GM12872 (cell line): ENCODE measurements at regions not wholly inside any gene's neighbourhood (a gene's known extent, or its start where the extent isn't known, plus 50 kb on each side); places are given as distances from the start of the nearest gene placed in this dataset.

Source experiments
- CTCF ChIP-seq: IDR thresholded peaks from 3 replicates; pipeline ENCODE4 v1.5.1; 2011; ENCODE audit warnings: low read depth, mild to moderate bottlenecking, low read length, moderate library complexity; ENCODE audit not compliant: insufficient read depth

- no peak for TF ChIP-seq CTCF
Observed at GRCh38 chr21:18893406-18893805, 489.8 kb upstream of the TMPRSS15 start.

DNA sequence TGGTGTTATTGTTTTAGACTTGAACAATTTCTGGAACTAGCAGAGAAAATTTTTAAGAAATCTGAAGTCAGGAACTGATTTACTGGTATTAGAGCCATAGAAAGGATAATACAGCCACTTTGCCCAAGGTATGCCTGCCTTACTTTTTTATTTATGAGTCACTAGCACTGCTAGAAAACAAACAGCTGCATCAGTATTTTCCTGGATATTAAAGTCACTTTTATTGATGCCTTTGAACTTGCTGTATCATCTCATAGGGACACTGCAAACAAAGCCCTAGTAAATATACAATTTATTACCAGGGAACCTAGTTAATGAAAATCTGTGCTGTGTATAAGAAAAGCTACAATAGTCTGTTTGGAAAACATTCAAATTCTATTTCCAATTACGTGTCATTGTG lies 490.8 kb upstream of the TMPRSS15 start:
- no peak for TF ChIP-seq CTCF

DNA sequence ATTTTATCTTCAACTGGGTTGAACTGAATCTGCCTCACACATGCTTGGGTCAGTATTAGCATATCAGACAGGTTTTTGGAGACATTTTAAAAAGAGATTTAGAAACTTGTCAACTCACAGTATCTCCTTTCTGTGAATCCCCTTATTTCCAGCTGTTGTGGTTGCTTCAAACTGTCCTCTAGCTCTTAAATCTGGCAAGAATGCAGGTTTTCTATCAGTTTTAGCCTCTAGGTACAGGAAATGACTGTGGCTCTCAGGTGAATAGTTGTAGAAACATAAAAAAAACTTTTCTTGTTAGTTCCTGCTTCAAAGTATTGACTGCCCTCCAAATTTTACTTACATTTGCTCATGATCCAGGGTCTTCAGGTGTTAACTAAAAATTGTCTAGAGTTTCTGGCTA lies 495.7 kb upstream of the TMPRSS15 start:
- TF ChIP-seq CTCF, result no peak

GRCh38 chr21:18902660-18903059 lies 499.1 kb upstream of the TMPRSS15 start:
- TF ChIP-seq CTCF, result no peak

- no peak for TF ChIP-seq CTCF
Observed at GRCh38 chr21:18907076-18907475, 503.5 kb upstream of the TMPRSS15 start.

DNA sequence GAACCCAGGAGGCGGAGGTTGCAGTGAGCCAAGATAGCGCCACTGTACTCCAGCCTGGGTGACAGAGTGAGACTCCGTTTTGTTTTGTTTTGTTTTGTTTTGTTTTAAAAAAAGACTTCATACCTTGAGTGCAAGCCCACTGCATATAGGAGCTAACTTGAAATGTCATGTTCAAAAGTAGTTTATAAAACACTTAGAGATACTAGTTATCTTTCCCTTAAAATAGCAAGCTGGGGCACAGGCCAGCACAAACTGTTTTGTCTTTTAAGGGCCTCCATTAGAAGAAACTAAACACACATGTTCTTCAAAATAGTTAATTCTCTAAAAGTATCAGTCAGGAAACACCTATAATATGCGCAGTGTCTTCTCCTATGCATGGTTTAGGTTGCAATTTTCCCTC lies 505.1 kb upstream of the TMPRSS15 start:
- no peak for TF ChIP-seq CTCF

GRCh38 chr21:18913914-18914313 lies 510.3 kb upstream of the TMPRSS15 start:
- no peak for TF ChIP-seq CTCF

DNA sequence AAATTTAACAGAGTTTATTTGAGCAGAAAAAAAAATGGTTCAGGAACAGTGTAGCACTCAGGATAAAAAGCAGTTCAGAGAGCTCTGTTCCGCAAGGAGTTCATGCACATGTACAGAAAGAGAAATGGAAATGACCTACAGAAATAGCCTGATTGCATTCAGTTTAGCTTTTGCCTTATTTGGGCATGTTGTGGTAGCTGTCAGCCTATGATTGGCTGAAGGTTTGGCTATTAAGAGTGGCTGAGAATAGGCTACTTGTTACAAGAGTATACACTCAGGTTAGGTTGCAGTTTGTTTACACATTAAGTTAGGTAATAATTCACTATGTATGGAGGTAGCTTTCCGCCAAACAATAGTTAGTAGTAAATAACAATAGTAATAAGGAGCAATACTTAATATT lies 511.0 kb upstream of the TMPRSS15 start:
- TF ChIP-seq CTCF, result no peak
